Activated CD4-positive, alpha-beta T cell treated with anti-CD3 and anti-CD28 coated beads, Interleukin-2, amount 10 ng/mL, durations not matched to agents 7 days and 5 days (primary cell): ENCODE measurements at regions not wholly inside any gene's neighbourhood (a gene's known extent, or its start where the extent isn't known, plus 50 kb on each side); places are given as distances from the start of the nearest gene placed in this dataset.

Source experiments
- CTCF ChIA-PET: fragments of 350-600 bp; sonication (Branson Sonifier 250); formaldehyde crosslinking; loops from one replicate; lab custom pipeline; 2021; ENCODE audit warnings: antibody characterized with exemption; lab: Charles Lee
- POLR2A ChIA-PET: fragments of 350-600 bp; sonication (Branson Sonifier 250); formaldehyde crosslinking; loops from one replicate; lab custom pipeline; 2021; ENCODE audit warnings: antibody characterized with exemption; lab: Charles Lee
- DNase-seq: peaks from one replicate; pipeline ENCODE4 v3.0.0-alpha.2; 2020
- H3K27ac Mint-ChIP-seq: one replicate; pipeline ENCODE4 v1.8.0; 2021; ENCODE audit warnings: mild to moderate bottlenecking, moderate library complexity, mixed read lengths
- H3K27me3 Mint-ChIP-seq: one replicate; pipeline ENCODE4 v1.8.0; 2021; ENCODE audit warnings: mixed read lengths
- H3K36me3 Mint-ChIP-seq: one replicate; pipeline ENCODE4 v1.8.0; 2021; ENCODE audit warnings: low read depth, mixed read lengths
- H3K4me1 Mint-ChIP-seq: one replicate; pipeline ENCODE4 v1.8.0; 2021; ENCODE audit warnings: mixed read lengths
- H3K4me3 Mint-ChIP-seq: one replicate; pipeline ENCODE4 v1.8.0; 2021; ENCODE audit warnings: mild to moderate bottlenecking, moderate library complexity, mixed read lengths
- H3K9me3 Mint-ChIP-seq: one replicate; pipeline ENCODE4 v1.8.0; 2021; ENCODE audit warnings: mixed read lengths

- Mint-ChIP-seq H3K9me3 (no peaks in the 10 kb centered on the region), H3K27me3 (no peaks in the 10 kb centered on the region), H3K27ac (no peak overlapping the region), H3K36me3 (no peaks in the 10 kb centered on the region), H3K4me1 (no peaks in the 10 kb centered on the region), H3K4me3 (no peak overlapping the region)
- POLR2A ChIA-PET, result no interaction called here
- DNase-seq, result no peak
- CTCF ChIA-PET, result no interaction called here
Observed at GRCh38 chr7:114126095-114126494, 207.3 kb upstream of the PPP1R3A start.

GRCh38 chr7:114112806-114113205 is 194.0 kb upstream of the PPP1R3A start:
- H3K4me1 Mint-ChIP-seq, result no peaks in the 10 kb centered on the region
- DNase-seq, result no peak
- no peaks in the 10 kb centered on the region for H3K9me3 Mint-ChIP-seq
- no peak overlapping the region for H3K4me3 Mint-ChIP-seq
- no peaks in the 10 kb centered on the region for H3K27me3 Mint-ChIP-seq
- no peaks in the 10 kb centered on the region for H3K36me3 Mint-ChIP-seq
- no peak overlapping the region for H3K27ac Mint-ChIP-seq
- POLR2A ChIA-PET, result no interaction called here
- CTCF ChIA-PET, result no interaction called here

GRCh38 chr7:114110666-114111065 is 191.9 kb upstream of the PPP1R3A start:
- ChIA-PET POLR2A (no interaction called here), CTCF (no interaction called here)
- no peak overlapping the region for H3K4me3 Mint-ChIP-seq
- no peak for DNase-seq
- H3K9me3 Mint-ChIP-seq, result no peaks in the 10 kb centered on the region
- no peaks in the 10 kb centered on the region for H3K4me1 Mint-ChIP-seq
- H3K27ac Mint-ChIP-seq, result no peak overlapping the region
- H3K36me3 Mint-ChIP-seq, result no peaks in the 10 kb centered on the region
- H3K27me3 Mint-ChIP-seq, result no peaks in the 10 kb centered on the region

- H3K36me3 Mint-ChIP-seq, result no peaks in the 10 kb centered on the region
- H3K4me1 Mint-ChIP-seq, result no peaks in the 10 kb centered on the region
- H3K27ac Mint-ChIP-seq, result no peak overlapping the region
- H3K9me3 Mint-ChIP-seq, result no peaks in the 10 kb centered on the region
- DNase-seq, result no peak
- H3K27me3 Mint-ChIP-seq, result no peaks in the 10 kb centered on the region
- no peak overlapping the region for H3K4me3 Mint-ChIP-seq
- ChIA-PET CTCF (no interaction called here), POLR2A (no interaction called here)
Observed at GRCh38 chr7:114109721-114110120, 190.9 kb upstream of the PPP1R3A start.

GRCh38 chr7:114109304-114109703 is 190.5 kb upstream of the PPP1R3A start:
- H3K27me3 Mint-ChIP-seq, result no peaks in the 10 kb centered on the region
- no peak for DNase-seq
- no peak overlapping the region for H3K4me3 Mint-ChIP-seq
- H3K9me3 Mint-ChIP-seq, result no peaks in the 10 kb centered on the region
- H3K27ac Mint-ChIP-seq, result no peak overlapping the region
- H3K36me3 Mint-ChIP-seq, result no peaks in the 10 kb centered on the region
- H3K4me1 Mint-ChIP-seq, result no peaks in the 10 kb centered on the region
- ChIA-PET CTCF (no interaction called here), POLR2A (no interaction called here)

GRCh38 chr7:114108510-114108909 is 189.7 kb upstream of the PPP1R3A start:
- CTCF ChIA-PET, result no interaction called here
- H3K9me3 Mint-ChIP-seq, result no peaks in the 10 kb centered on the region

GRCh38 chr7:114107522-114107921 is 188.7 kb upstream of the PPP1R3A start:
- no peak overlapping the region for H3K4me3 Mint-ChIP-seq
- ChIA-PET CTCF (no interaction called here), POLR2A (no interaction called here)
- H3K27me3 Mint-ChIP-seq, result no peaks in the 10 kb centered on the region
- no peaks in the 10 kb centered on the region for H3K9me3 Mint-ChIP-seq
- no peak for DNase-seq
- H3K36me3 Mint-ChIP-seq, result no peaks in the 10 kb centered on the region
- H3K27ac Mint-ChIP-seq, result no peak overlapping the region
- no peaks in the 10 kb centered on the region for H3K4me1 Mint-ChIP-seq

More at GRCh38 chr7:114108510-114108909, 189.7 kb upstream of the PPP1R3A start:
- POLR2A ChIA-PET, result no interaction called here
- Mint-ChIP-seq H3K27ac (no peak overlapping the region), H3K27me3 (no peaks in the 10 kb centered on the region), H3K36me3 (no peaks in the 10 kb centered on the region), H3K4me3 (no peak overlapping the region), H3K4me1 (no peaks in the 10 kb centered on the region)
- DNase-seq, result no peak

- CTCF ChIA-PET, result no interaction called here
- H3K36me3 Mint-ChIP-seq, result no peaks in the 10 kb centered on the region
- no peaks in the 10 kb centered on the region for H3K27me3 Mint-ChIP-seq
- H3K9me3 Mint-ChIP-seq, result no peaks in the 10 kb centered on the region
- no peak overlapping the region for H3K4me3 Mint-ChIP-seq
- DNase-seq, result no peak
- no peaks in the 10 kb centered on the region for H3K4me1 Mint-ChIP-seq
- POLR2A ChIA-PET, result no interaction called here
- no peak overlapping the region for H3K27ac Mint-ChIP-seq
Observed at GRCh38 chr7:114104035-114104434, 185.2 kb upstream of the PPP1R3A start.

GRCh38 chr7:114102996-114103395 is 184.2 kb upstream of the PPP1R3A start:
- Mint-ChIP-seq H3K27ac (no peak overlapping the region), H3K4me1 (no peaks in the 10 kb centered on the region), H3K36me3 (no peaks in the 10 kb centered on the region), H3K9me3 (no peaks in the 10 kb centered on the region), H3K4me3 (no peak overlapping the region), H3K27me3 (no peaks in the 10 kb centered on the region)
- CTCF ChIA-PET, result no interaction called here
- no peak for DNase-seq
- POLR2A ChIA-PET, result no interaction called here

- no peaks in the 10 kb centered on the region for H3K36me3 Mint-ChIP-seq
- no peak overlapping the region for H3K27ac Mint-ChIP-seq
- H3K27me3 Mint-ChIP-seq, result no peaks in the 10 kb centered on the region
- H3K9me3 Mint-ChIP-seq, result no peaks in the 10 kb centered on the region
- DNase-seq, result no peak
- ChIA-PET CTCF (no interaction called here), POLR2A (no interaction called here)
- no peak overlapping the region for H3K4me3 Mint-ChIP-seq
- no peaks in the 10 kb centered on the region for H3K4me1 Mint-ChIP-seq
Observed at GRCh38 chr7:114102131-114102530, 183.3 kb upstream of the PPP1R3A start.

GRCh38 chr7:114100810-114101209 is 182.0 kb upstream of the PPP1R3A start:
- no peaks in the 10 kb centered on the region for H3K9me3 Mint-ChIP-seq
- DNase-seq, result no peak
- no peaks in the 10 kb centered on the region for H3K4me1 Mint-ChIP-seq
- no peaks in the 10 kb centered on the region for H3K36me3 Mint-ChIP-seq
- ChIA-PET POLR2A (no interaction called here), CTCF (interaction anchor here (1.0 kb wide), 1 partner anchor 9 kb away, joined by 3 read pairs; no protein-coding TSS in a partner anchor)
- H3K27me3 Mint-ChIP-seq, result no peaks in the 10 kb centered on the region
- no peak overlapping the region for H3K4me3 Mint-ChIP-seq
- H3K27ac Mint-ChIP-seq, result no peak overlapping the region

GRCh38 chr7:114099337-114099736 is 180.5 kb upstream of the PPP1R3A start:
- no peak for DNase-seq
- ChIA-PET POLR2A (no interaction called here), CTCF (no interaction called here)
- H3K36me3 Mint-ChIP-seq, result no peaks in the 10 kb centered on the region
- H3K27me3 Mint-ChIP-seq, result peaks cover 2% of the 10 kb centered on the region
- no peak overlapping the region for H3K27ac Mint-ChIP-seq
- H3K4me1 Mint-ChIP-seq, result no peaks in the 10 kb centered on the region
- H3K9me3 Mint-ChIP-seq, result no peaks in the 10 kb centered on the region
- H3K4me3 Mint-ChIP-seq, result no peak overlapping the region

GRCh38 chr7:114095885-114096284 is 177.1 kb upstream of the PPP1R3A start:
- no peaks in the 10 kb centered on the region for H3K9me3 Mint-ChIP-seq
- no peak overlapping the region for H3K27ac Mint-ChIP-seq
- no peaks in the 10 kb centered on the region for H3K36me3 Mint-ChIP-seq
- no peaks in the 10 kb centered on the region for H3K4me1 Mint-ChIP-seq
- CTCF ChIA-PET, result no interaction called here
- POLR2A ChIA-PET, result no interaction called here
- H3K4me3 Mint-ChIP-seq, result no peak overlapping the region
- peaks cover 16% of the 10 kb centered on the region for H3K27me3 Mint-ChIP-seq
- no peak for DNase-seq

GRCh38 chr7:114088470-114088940 is 169.7 kb upstream of the PPP1R3A start:
- no peak overlapping the region for H3K27ac Mint-ChIP-seq
- ChIA-PET POLR2A (no interaction called here), CTCF (no interaction called here)
- DNase-seq, result no peak
- H3K4me1 Mint-ChIP-seq, result peaks cover 30% of the 10 kb centered on the region
- H3K9me3 Mint-ChIP-seq, result no peaks in the 10 kb centered on the region
- no peak overlapping the region for H3K4me3 Mint-ChIP-seq
- peaks cover 62% of the 10 kb centered on the region for H3K27me3 Mint-ChIP-seq
- H3K36me3 Mint-ChIP-seq, result no peaks in the 10 kb centered on the region
